K562 (cell line): ENCODE measurements at regions not wholly inside any gene's neighbourhood (a gene's known extent, or its start where the extent isn't known, plus 50 kb on each side); places are given as distances from the start of the nearest gene placed in this dataset.

Experiments used
- ATAC-seq: fragments of 200-7000 bp; cut with Tn5 transposase; 3 replicates; pipeline ENCODE4 v1.9.1; 2020; ENCODE audit warnings: moderate library complexity
- BruUV-seq: library from RNA; stranded (reverse); fragments of 400-500 nt; replicated peaks from 2 replicates; lab custom pipeline; 2021; lab: Mats Ljungman, UMichigan
- CTCF ChIA-PET: fragments of 300-600 bp; formaldehyde crosslinking; extraction: SDS; loops from one replicate; lab custom pipeline; 2021; ENCODE audit warnings: low intra/inter-chr PET ratio; lab: Yijun Ruan, JAX
- POLR2A ChIA-PET: fragments of 300-600, 350-650 bp; sonication (Branson Sonifier 250); formaldehyde crosslinking; extraction: SDS; loops from one replicate; lab custom pipeline; 2021; ENCODE audit warnings: antibody characterized with exemption, inconsistent platforms; lab: Yijun Ruan, JAX
- DNase-seq, 4 experiments: peaks; one replicate each; pipeline versions ENCODE4 v3.0.0 to v3.0.0-alpha.2; 2011 to 2018; ENCODE audit warnings: low spot score in 3 of 4, mixed read lengths in 3 of 4; ENCODE audit errors: extremely low read depth in 1 of 4
- FAIRE-seq: peaks from 2 replicates; lab custom pipeline; 2011; peaks lifted over from hg19 to GRCh38; lab: Jason Lieb, UNC
- H2AFZ ChIP-seq: 2 replicates; pipeline ENCODE4 v1.6.0; 2011; ENCODE audit warnings: low read depth, low read length, control low read depth, inconsistent platforms
- H3K27ac ChIP-seq: fragments of 200-600 bp; 3 replicates; pipeline ENCODE4 v1.8.0; 2011; ENCODE audit warnings: low read depth, mild to moderate bottlenecking, control low read depth, inconsistent platforms, low read length, moderate library complexity, mixed read lengths; ENCODE audit errors: extremely low read depth
- H3K27me3 ChIP-seq, 2 experiments: fragments of 300-600 bp in 1 of 2; 2 replicates in 1 of 2; 3 replicates in 1 of 2; pipeline versions ENCODE4 v1.6.0 to v1.8.0; 2011; ENCODE audit warnings: inconsistent platforms in 2 of 2, low read length in 2 of 2, mild to moderate bottlenecking in 1 of 2, mixed read lengths in 1 of 2, moderate library complexity in 1 of 2; ENCODE audit not compliant: control insufficient read depth in 2 of 2, insufficient read depth in 2 of 2
- H3K36me3 ChIP-seq: fragments of 300-600 bp; 3 replicates; pipeline ENCODE4 v1.8.0; 2011; ENCODE audit warnings: mild to moderate bottlenecking, low read length, inconsistent platforms; ENCODE audit not compliant: control insufficient read depth, insufficient read depth
- H3K4me1 ChIP-seq, 2 experiments: fragments of 200-600 bp in 1 of 2; replicated peaks in 1 of 2; 2 replicates in 1 of 2; 3 replicates in 1 of 2; pipeline versions ENCODE4 v1.5.1 to v1.8.0; 2011; ENCODE audit warnings: inconsistent platforms in 2 of 2, low read length in 2 of 2, mild to moderate bottlenecking in 1 of 2, mixed read lengths in 1 of 2, moderate library complexity in 1 of 2; ENCODE audit not compliant: control insufficient read depth in 2 of 2, insufficient read depth in 2 of 2
- H3K4me2 ChIP-seq: 2 replicates; pipeline ENCODE4 v1.6.1; 2011; ENCODE audit warnings: low read length, control low read depth, inconsistent platforms, mixed read lengths; ENCODE audit not compliant: insufficient read depth
- H3K4me3 ChIP-seq: fragments of 200-600 bp; sonication (generic), shearing (Covaris generic); 2 replicates; pipeline ENCODE4 v1.5.1; 2016; ENCODE audit warnings: control low read depth, inconsistent platforms
- H3K79me2 ChIP-seq: fragments of 200-600 bp; 3 replicates; pipeline ENCODE4 v1.8.0; 2011; ENCODE audit warnings: low read length, inconsistent platforms; ENCODE audit not compliant: control insufficient read depth, insufficient read depth
- H3K9ac ChIP-seq, 2 experiments: 2 replicates each; pipeline versions ENCODE4 v1.6.0 to v1.6.1; 2011; ENCODE audit warnings: low read depth in 2 of 2, low read length in 2 of 2, control low read depth in 1 of 2, inconsistent platforms in 1 of 2, mild to moderate bottlenecking in 1 of 2, mixed read lengths in 1 of 2; ENCODE audit not compliant: insufficient read depth in 1 of 2
- H3K9me1 ChIP-seq: one replicate; pipeline ENCODE4 v1.6.0; 2011; ENCODE audit warnings: inconsistent platforms, mild to moderate bottlenecking, low read length, moderate library complexity; ENCODE audit not compliant: control insufficient read depth, insufficient read depth
- H3K9me3 ChIP-seq: replicated peaks from 2 replicates; pipeline ENCODE4 v1.5.1; 2011; ENCODE audit warnings: low read depth, low read length, inconsistent platforms; ENCODE audit not compliant: control insufficient read depth, insufficient read depth
- H4K20me1 ChIP-seq: replicated peaks from 2 replicates; pipeline ENCODE4 v1.6.1; 2011; ENCODE audit warnings: low read length, inconsistent platforms, mixed read lengths; ENCODE audit not compliant: control insufficient read depth, insufficient read depth
- BRD9 ChIP-seq: fragments of 450-650 bp; IDR thresholded peaks from 2 replicates; pipeline ENCODE4 v1.6.1; 2018; ENCODE audit warnings: low read depth; ENCODE audit not compliant: partially characterized antibody
- NCOA1 ChIP-seq: fragments of 450-650 bp; IDR thresholded peaks from 2 replicates; pipeline ENCODE4 v1.6.1; 2016; ENCODE audit warnings: low read depth
- PRPF4 ChIP-seq: fragments of 200-400 bp; formaldehyde crosslinking; IDR thresholded peaks from one replicate; pipeline ENCODE4 v1.6.1; 2017; ENCODE audit warnings: low read length, low read depth, mild to moderate bottlenecking; ENCODE audit not compliant: insufficient read depth, poor library complexity, severe bottlenecking
- RBM22 ChIP-seq: fragments of 200-400 bp; formaldehyde crosslinking; IDR thresholded peaks from 2 replicates; pipeline ENCODE4 v1.6.1; 2018; ENCODE audit warnings: low read length, low read depth; ENCODE audit not compliant: poor library complexity, severe bottlenecking
- SAP30 ChIP-seq: fragments of 200-600 bp; sonication (generic); IDR thresholded peaks from 2 replicates; pipeline ENCODE4 v1.6.1; 2012; ENCODE audit warnings: borderline replicate concordance, low read depth, mild to moderate bottlenecking, moderate library complexity, low read length, control low read depth, inconsistent platforms; ENCODE audit not compliant: insufficient read depth, poor library complexity, severe bottlenecking
- TBP ChIP-seq: optimal IDR thresholded peaks from 2 replicates; pipeline ENCODE3; 2011; ENCODE audit warnings: low read depth, low read length, improper control_type of control experiment
- TFAM ChIP-seq: fragments of 250-450 bp; sonication (Bioruptor Pico); conservative IDR thresholded peaks from 2 replicates; pipeline ENCODE4 v1.5.0; 2021; ENCODE audit warnings: mild to moderate bottlenecking, moderate library complexity
- ZNF76 ChIP-seq: fragments of 250-450 bp; sonication (Bioruptor Pico); IDR thresholded peaks from 2 replicates; pipeline ENCODE4 v1.4.0; 2020; ENCODE audit warnings: mild to moderate bottlenecking, moderate library complexity, borderline replicate concordance
- WGBS: fragments of 100-300 bp; shearing (Covaris generic); methylation state at CpG from one replicate; pipeline ENCODE4 v1.1.6; 2016; ENCODE audit warnings: low coverage, mixed read lengths; ENCODE audit not compliant: insufficient coverage; ENCODE audit errors: missing lambda C conversion rate; 5-methylcytosine and 5-hydroxymethylcytosine counted together
- in situ Hi-C: fragments of 300-500 bp; cut with MboI; formaldehyde crosslinking; loops from 4 replicates; pipeline ENCODE4 v1.15.0; 2018; ENCODE audit warnings: inconsistent platforms, mixed read lengths
- intact Hi-C: fragments of 100-400 bp; cut with micrococcal nuclease; formaldehyde crosslinking; loops from 2 replicates; pipeline ENCODE4 v1.14.2; 2022
- TF ChIP-seq, protein P1 (sequence below), 2 experiments: fragments of 450-650 bp; IDR thresholded peaks; 2 replicates each; pipeline ENCODE4 v1.6.1; 2016; ENCODE audit warnings: mild to moderate bottlenecking in 2 of 2, borderline replicate concordance in 1 of 2, low read depth in 1 of 2, moderate library complexity in 1 of 2
- TF ChIP-seq, protein P2 (sequence below): fragments of 250-450 bp; sonication (Bioruptor Pico); IDR thresholded peaks from 2 replicates; pipeline ENCODE4 v1.8.0; 2021; ENCODE audit warnings: moderate library complexity, mild to moderate bottlenecking, inconsistent platforms
- TF ChIP-seq, protein P3 (sequence below): IDR thresholded peaks from 2 replicates; pipeline ENCODE4 v1.6.1; 2011; ENCODE audit warnings: borderline replicate concordance, low read depth, mild to moderate bottlenecking, moderate library complexity, low read length; ENCODE audit not compliant: insufficient read depth, poor library complexity, severe bottlenecking

GRCh38 chr15:72890043-72890442 is 106.5 kb upstream of the ADPGK start:
- no peak overlapping the region for H2AFZ ChIP-seq
- no peak overlapping the region for H3K4me3 ChIP-seq
- H3K27ac ChIP-seq: no peak overlapping the region
- DNase-seq: no peak
- no TSS peak for BruUV-seq
- H3K36me3 ChIP-seq: no peaks in the 10 kb centered on the region
- WGBS: 19% methylated on average over 12 of the region's 12 CpGs
- H3K4me1 ChIP-seq: no peaks in the 10 kb centered on the region; a peak in 1 of 5 replicates
- no peaks in the 10 kb centered on the region; a peak in 1 of 5 replicates for H3K27me3 ChIP-seq
- in situ Hi-C loops (no loop called here), intact Hi-C loops (no loop called here)
- no peak overlapping the region for H3K4me2 ChIP-seq
- ChIA-PET CTCF (no interaction called here), POLR2A (no interaction called here)
- ATAC-seq: no peak
- no peaks in the 10 kb centered on the region for H3K79me2 ChIP-seq
- no peaks in the 10 kb centered on the region for H3K9me3 ChIP-seq
- no peak for FAIRE-seq
- H4K20me1 ChIP-seq: no peaks in the 10 kb centered on the region
- no peaks in the 10 kb centered on the region for H3K9me1 ChIP-seq
- no peak overlapping the region for H3K9ac ChIP-seq
- TF ChIP-seq, protein P1, sequence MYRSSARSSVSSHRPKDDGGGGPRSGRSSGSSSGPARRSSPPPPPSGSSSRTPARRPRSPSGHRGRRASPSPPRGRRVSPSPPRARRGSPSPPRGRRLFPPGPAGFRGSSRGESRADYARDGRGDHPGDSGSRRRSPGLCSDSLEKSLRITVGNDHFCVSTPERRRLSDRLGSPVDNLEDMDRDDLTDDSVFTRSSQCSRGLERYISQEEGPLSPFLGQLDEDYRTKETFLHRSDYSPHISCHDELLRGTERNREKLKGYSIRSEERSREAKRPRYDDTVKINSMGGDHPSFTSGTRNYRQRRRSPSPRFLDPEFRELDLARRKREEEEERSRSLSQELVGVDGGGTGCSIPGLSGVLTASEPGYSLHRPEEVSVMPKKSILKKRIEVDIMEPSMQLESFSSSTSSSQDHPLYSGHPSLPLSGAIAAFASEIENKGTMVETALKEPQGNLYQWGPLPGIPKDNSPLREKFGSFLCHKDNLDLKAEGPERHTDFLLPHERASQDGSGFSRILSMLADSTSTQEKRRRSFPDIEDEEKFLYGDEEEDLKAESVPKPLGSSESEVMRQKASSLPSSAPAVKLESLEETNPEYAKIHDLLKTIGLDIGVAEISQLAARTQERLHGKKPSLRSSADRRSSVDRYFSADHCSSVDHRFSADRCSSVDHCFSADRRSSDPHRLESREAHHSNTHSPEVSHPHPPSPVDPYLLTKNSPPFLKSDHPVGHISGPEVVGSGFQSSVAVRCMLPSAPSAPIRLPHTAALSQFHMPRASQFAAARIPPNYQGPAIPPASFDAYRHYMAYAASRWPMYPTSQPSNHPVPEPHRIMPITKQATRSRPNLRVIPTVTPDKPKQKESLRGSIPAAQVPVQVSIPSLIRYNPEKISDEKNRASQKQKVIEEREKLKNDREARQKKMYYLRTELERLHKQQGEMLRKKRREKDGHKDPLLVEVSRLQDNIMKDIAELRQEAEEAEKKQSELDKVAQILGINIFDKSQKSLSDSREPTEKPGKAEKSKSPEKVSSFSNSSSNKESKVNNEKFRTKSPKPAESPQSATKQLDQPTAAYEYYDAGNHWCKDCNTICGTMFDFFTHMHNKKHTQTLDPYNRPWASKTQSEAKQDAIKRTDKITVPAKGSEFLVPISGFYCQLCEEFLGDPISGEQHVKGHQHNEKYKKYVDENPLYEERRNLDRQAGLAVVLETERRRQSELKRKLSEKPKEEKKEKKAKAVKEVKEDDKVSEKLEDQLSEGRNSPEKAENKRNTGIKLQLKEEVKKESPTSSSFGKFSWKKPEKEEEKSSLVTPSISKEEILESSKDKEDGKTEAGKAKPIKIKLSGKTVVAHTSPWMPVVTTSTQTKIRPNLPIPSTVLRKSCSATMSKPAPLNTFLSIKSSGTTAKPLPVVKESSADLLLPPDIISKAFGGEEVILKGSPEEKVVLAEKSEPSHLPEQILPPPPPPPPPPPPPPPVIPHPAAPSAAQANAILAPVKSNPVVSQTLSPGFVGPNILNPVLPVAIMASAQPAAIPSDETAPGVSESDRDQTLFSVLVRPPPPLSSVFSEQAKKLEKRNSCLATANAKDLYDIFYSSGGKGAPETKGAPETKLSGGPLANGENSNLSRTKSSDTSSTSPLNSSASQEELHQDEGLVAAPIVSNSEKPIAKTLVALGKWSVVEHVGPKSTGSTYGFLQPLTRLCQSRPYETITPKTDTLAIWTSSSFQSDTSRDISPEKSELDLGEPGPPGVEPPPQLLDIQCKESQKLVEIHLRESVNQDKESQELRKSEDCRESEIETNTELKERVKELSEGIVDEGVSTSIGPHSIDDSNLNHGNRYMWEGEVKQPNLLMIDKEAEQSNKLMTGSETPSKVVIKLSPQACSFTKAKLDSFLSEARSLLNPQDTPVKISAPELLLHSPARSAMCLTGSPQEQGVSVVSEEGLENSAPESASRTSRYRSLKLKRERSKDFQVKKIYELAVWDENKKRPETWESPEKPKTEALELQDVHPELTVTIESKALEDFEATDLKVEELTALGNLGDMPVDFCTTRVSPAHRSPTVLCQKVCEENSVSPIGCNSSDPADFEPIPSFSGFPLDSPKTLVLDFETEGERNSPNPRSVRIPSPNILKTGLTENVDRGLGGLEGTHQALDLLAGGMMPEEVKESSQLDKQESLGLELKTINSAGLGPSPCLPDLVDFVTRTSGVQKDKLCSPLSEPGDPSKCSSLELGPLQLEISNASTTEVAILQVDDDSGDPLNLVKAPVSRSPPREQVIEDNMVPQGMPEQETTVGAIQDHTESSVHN (IDR thresholded peaks at IDR 0.05; ENCODE audit: borderline replicate concordance in 1 of 2, low read depth in 1 of 2): no peak
- TF ChIP-seq BRD9: no peak
- no peak for TF ChIP-seq SAP30
- no peak for TF ChIP-seq NCOA1
- TF ChIP-seq TFAM (CRISPR knock-in tag): no peak
- no peak for TF ChIP-seq ZNF76 (CRISPR knock-in tag)
- TF ChIP-seq, protein P2, sequence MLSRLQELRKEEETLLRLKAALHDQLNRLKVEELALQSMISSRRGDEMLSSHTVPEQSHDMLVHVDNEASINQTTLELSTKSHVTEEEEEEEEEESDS (CRISPR knock-in tag): no peak
- TF ChIP-seq TBP: no peak
- TF ChIP-seq, protein P3, sequence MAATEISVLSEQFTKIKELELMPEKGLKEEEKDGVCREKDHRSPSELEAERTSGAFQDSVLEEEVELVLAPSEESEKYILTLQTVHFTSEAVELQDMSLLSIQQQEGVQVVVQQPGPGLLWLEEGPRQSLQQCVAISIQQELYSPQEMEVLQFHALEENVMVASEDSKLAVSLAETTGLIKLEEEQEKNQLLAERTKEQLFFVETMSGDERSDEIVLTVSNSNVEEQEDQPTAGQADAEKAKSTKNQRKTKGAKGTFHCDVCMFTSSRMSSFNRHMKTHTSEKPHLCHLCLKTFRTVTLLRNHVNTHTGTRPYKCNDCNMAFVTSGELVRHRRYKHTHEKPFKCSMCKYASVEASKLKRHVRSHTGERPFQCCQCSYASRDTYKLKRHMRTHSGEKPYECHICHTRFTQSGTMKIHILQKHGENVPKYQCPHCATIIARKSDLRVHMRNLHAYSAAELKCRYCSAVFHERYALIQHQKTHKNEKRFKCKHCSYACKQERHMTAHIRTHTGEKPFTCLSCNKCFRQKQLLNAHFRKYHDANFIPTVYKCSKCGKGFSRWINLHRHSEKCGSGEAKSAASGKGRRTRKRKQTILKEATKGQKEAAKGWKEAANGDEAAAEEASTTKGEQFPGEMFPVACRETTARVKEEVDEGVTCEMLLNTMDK: no peak
- TF ChIP-seq RBM22: no peak
- TF ChIP-seq PRPF4: no peak
